Caco-2 (cell line): ENCODE measurements at regions not wholly inside any gene's neighbourhood (a gene's known extent, or its start where the extent isn't known, plus 50 kb on each side); places are given as distances from the start of the nearest gene placed in this dataset.

Experiments
- BruUV-seq: library from RNA; stranded (reverse); fragments of 400-500 nt; replicated peaks from 2 replicates; lab custom pipeline; 2021; lab: Mats Ljungman, UMichigan
- CTCF ChIA-PET: fragments of 300-600 bp; sonication (Branson Sonifier 250); formaldehyde crosslinking; loops from one replicate; lab custom pipeline; 2022; ENCODE audit warnings: antibody characterized with exemption; lab: Charles Lee
- POLR2A ChIA-PET: fragments of 300-600 bp; sonication (Branson Sonifier 250); formaldehyde crosslinking; loops from one replicate; lab custom pipeline; 2022; ENCODE audit warnings: antibody characterized with exemption; lab: Charles Lee
- DNase-seq, 2 experiments: peaks; one replicate each; pipeline versions ENCODE4 v3.0.0 to v3.0.0-alpha.2; 2020 to 2022
- H3K27me3 ChIP-seq: replicated peaks from 2 replicates; pipeline ENCODE4 v1.6.0; 2011; ENCODE audit warnings: low read length; ENCODE audit not compliant: control insufficient read depth, insufficient read depth
- H3K36me3 ChIP-seq: 2 replicates; pipeline ENCODE4 v1.5.1; 2011; ENCODE audit warnings: low read length; ENCODE audit not compliant: control insufficient read depth, insufficient read depth
- H3K4me1 ChIP-seq: fragments of 250-450 bp; sonication (Bioruptor Pico); 2 replicates; pipeline ENCODE4 v1.5.1; 2020; ENCODE audit warnings: mild to moderate bottlenecking
- H3K4me3 ChIP-seq: 2 replicates; pipeline ENCODE4 v1.5.1; 2011; ENCODE audit warnings: low read depth, mild to moderate bottlenecking, control low read depth, low read length
- H3K9me3 ChIP-seq: fragments of 250-450 bp; sonication (Bioruptor Pico); 2 replicates; pipeline ENCODE4 v1.5.1; 2020; ENCODE audit warnings: mild to moderate bottlenecking, moderate library complexity
- H3K27ac Mint-ChIP-seq: one replicate; pipeline ENCODE4 v1.8.0; 2022; ENCODE audit warnings: mixed read lengths; ENCODE audit not compliant: unreplicated experiment
- H3K27me3 Mint-ChIP-seq: one replicate; pipeline ENCODE4 v1.8.0; 2022; ENCODE audit warnings: mixed read lengths; ENCODE audit not compliant: insufficient read depth, unreplicated experiment
- H3K36me3 Mint-ChIP-seq: one replicate; pipeline ENCODE4 v1.8.0; 2022; ENCODE audit warnings: mild to moderate bottlenecking, mixed read lengths; ENCODE audit not compliant: insufficient read depth, unreplicated experiment
- H3K4me1 Mint-ChIP-seq: one replicate; pipeline ENCODE4 v1.8.0; 2022; ENCODE audit warnings: low read depth, mixed read lengths; ENCODE audit not compliant: unreplicated experiment
- H3K4me3 Mint-ChIP-seq: one replicate; pipeline ENCODE4 v1.8.0; 2022; ENCODE audit warnings: mild to moderate bottlenecking, moderate library complexity, mixed read lengths; ENCODE audit not compliant: unreplicated experiment
- H3K9me3 Mint-ChIP-seq: one replicate; pipeline ENCODE4 v1.8.0; 2022; ENCODE audit warnings: mixed read lengths; ENCODE audit not compliant: unreplicated experiment
- intact Hi-C: fragments of 100-400 bp; cut with micrococcal nuclease; formaldehyde crosslinking; loops from one replicate; pipeline ENCODE4 v1.10.0; 2022; ENCODE audit not compliant: unreplicated experiment
- TF ChIP-seq, protein P1 (sequence below), 2 experiments: fragments of 200-600 bp in 1 of 2; IDR thresholded peaks; 1 replicate in 1 of 2; 2 replicates in 1 of 2; pipeline versions ENCODE4 v1.5.1 to v1.8.0; 2011 to 2022; ENCODE audit warnings: antibody characterized with exemption in 1 of 2, control low read depth in 1 of 2, inconsistent platforms in 1 of 2, low read depth in 1 of 2, low read length in 1 of 2, mild to moderate bottlenecking in 1 of 2, moderate library complexity in 1 of 2; ENCODE audit not compliant: insufficient read depth in 1 of 2, severe bottlenecking in 1 of 2, unreplicated experiment in 1 of 2

DNA sequence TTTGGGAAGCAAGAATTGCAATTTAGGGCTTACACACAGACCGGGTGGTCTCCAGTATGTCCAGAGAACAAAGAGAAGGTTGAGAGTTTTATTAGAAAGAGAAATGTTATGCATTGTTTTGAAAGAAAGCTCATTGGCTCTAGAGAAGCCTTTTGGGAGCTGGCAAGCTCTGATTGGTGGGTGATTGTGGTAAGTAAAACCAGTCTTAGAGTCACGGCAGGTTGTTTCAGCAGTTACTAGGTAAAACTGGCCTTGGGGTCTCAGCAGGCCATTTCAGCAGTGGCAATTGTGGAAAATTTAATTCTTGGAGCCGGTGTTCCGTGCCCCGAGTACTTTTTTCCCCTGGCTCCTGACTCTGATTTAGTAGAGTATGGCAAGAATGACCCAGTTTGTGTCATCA is 78.1 kb downstream of the MRPL46 start:
- peaks cover 12% of the 10 kb centered on the region for H3K4me1 Mint-ChIP-seq
- Histone ChIP-seq H3K4me1 (peaks cover 15% of the 10 kb centered on the region), H3K9me3 (no peaks in the 10 kb centered on the region; the same call in 1 of the 2 replicates), H3K36me3 (no peaks in the 10 kb centered on the region), H3K27me3 (no peaks in the 10 kb centered on the region), H3K4me3 (no peak overlapping the region)
- TF ChIP-seq, protein P1, sequence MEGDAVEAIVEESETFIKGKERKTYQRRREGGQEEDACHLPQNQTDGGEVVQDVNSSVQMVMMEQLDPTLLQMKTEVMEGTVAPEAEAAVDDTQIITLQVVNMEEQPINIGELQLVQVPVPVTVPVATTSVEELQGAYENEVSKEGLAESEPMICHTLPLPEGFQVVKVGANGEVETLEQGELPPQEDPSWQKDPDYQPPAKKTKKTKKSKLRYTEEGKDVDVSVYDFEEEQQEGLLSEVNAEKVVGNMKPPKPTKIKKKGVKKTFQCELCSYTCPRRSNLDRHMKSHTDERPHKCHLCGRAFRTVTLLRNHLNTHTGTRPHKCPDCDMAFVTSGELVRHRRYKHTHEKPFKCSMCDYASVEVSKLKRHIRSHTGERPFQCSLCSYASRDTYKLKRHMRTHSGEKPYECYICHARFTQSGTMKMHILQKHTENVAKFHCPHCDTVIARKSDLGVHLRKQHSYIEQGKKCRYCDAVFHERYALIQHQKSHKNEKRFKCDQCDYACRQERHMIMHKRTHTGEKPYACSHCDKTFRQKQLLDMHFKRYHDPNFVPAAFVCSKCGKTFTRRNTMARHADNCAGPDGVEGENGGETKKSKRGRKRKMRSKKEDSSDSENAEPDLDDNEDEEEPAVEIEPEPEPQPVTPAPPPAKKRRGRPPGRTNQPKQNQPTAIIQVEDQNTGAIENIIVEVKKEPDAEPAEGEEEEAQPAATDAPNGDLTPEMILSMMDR (IDR thresholded peaks at IDR 0.05; ENCODE audit: insufficient read depth in 1 of 2, low read depth in 1 of 2, low read length in 1 of 2, severe bottlenecking in 1 of 2, unreplicated experiment in 1 of 2): no peak
- POLR2A ChIA-PET: no interaction called here
- CTCF ChIA-PET: interaction anchor here (0.6 to 1.0 kb wide), 3 partner anchors 8 to 78 kb away, joined by 3 read pairs; partner anchors contain the start of genes MRPL46 and MRPS11
- peak in 1 of 2 experiments; percentile 12 for DNase-seq
- H3K27me3 Mint-ChIP-seq: peaks cover 3% of the 10 kb centered on the region
- no peaks in the 10 kb centered on the region for H3K36me3 Mint-ChIP-seq
- H3K4me3 Mint-ChIP-seq: no peak overlapping the region
- no peaks in the 10 kb centered on the region for H3K9me3 Mint-ChIP-seq
- H3K27ac Mint-ChIP-seq: no peak overlapping the region
- intact Hi-C loops: no loop called here
- BruUV-seq: no TSS peak

DNA sequence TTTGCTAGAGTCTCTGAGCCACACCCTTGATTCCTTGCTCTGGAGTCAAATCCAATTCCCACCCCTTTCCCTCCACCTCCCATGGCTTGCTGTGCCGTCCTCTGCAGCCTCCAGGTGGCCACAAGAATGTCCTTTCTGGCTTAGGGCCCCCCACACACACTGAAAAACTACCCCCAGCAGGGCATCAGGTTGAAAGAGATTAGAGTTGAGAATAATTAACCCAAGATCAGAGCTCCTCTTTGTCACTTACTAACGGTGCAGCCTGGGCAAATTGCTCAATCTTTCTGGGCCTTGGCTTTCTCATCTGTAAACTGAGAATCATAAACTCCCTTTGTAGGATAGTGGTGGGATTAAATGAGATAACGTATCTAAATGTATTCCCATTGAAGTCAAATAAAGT is 78.5 kb downstream of the MRPL46 start:
- H3K27me3 ChIP-seq: no peaks in the 10 kb centered on the region
- H3K27ac Mint-ChIP-seq: no peak overlapping the region
- no TSS peak for BruUV-seq
- no peaks in the 10 kb centered on the region for H3K36me3 Mint-ChIP-seq
- POLR2A ChIA-PET: no interaction called here
- H3K4me1 Mint-ChIP-seq: peaks cover 12% of the 10 kb centered on the region
- CTCF ChIA-PET: interaction anchor here (0.6 to 1.0 kb wide), 3 partner anchors 9 to 79 kb away, joined by 3 read pairs; partner anchors contain the start of genes MRPL46 and MRPS11
- H3K9me3 Mint-ChIP-seq: no peaks in the 10 kb centered on the region
- no peaks in the 10 kb centered on the region for H3K36me3 ChIP-seq
- no peak overlapping the region for H3K4me3 ChIP-seq
- H3K4me1 ChIP-seq: peaks cover 15% of the 10 kb centered on the region
- TF ChIP-seq, protein P1 (IDR thresholded peaks at IDR 0.05; ENCODE audit: insufficient read depth in 1 of 2, low read depth in 1 of 2, low read length in 1 of 2, severe bottlenecking in 1 of 2, unreplicated experiment in 1 of 2): no peak
- peaks cover 3% of the 10 kb centered on the region for H3K27me3 Mint-ChIP-seq
- intact Hi-C loops: loop anchor here (1.0 kb wide), 2 partner anchors 8 to 62 kb away; no protein-coding TSS in a partner anchor
- H3K4me3 Mint-ChIP-seq: no peak overlapping the region
- H3K9me3 ChIP-seq: no peaks in the 10 kb centered on the region; the same call in 1 of the 2 replicates
- DNase-seq: peak; percentile 63 to 79

DNA sequence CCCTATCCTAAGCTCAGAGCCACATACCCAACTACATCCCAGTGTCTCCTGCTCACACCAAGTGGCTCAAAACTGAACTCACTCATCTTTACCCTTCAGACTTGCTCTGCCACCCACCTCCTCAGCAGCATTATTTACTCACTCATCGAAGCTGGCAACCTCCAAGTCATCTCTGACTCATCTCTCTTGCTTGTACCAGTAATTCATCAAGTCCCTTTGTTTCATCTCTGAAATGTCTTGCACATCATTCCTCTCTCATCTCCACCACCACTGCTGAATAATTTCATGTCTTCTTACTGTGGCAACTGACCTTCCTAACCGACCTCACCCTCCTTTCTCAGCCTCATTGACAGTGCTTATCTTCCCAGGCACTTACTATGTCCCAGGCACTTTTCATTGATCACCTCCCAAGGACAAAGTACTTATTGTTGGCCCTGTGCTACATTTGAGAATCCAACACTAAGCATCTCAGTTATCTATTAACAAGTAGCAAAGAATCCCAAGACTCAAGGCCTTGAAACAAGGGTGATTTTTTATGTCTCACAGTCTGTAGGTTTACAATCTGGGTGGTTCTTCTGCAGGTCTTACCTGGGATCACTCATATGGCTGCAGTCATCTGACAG is 82.0 kb downstream of the MRPL46 start:
- H3K4me3 ChIP-seq: no peak overlapping the region
- peaks cover 3% of the 10 kb centered on the region for H3K27me3 Mint-ChIP-seq
- H3K36me3 Mint-ChIP-seq: no peaks in the 10 kb centered on the region
- intact Hi-C loops: no loop called here
- CTCF ChIA-PET: no interaction called here
- H3K9me3 Mint-ChIP-seq: no peaks in the 10 kb centered on the region
- no peak overlapping the region for H3K4me3 Mint-ChIP-seq
- H3K9me3 ChIP-seq: no peaks in the 10 kb centered on the region; the same call in 1 of the 2 replicates
- H3K27me3 ChIP-seq: no peaks in the 10 kb centered on the region
- POLR2A ChIA-PET: no interaction called here
- TF ChIP-seq, protein P1 (IDR thresholded peaks at IDR 0.05; ENCODE audit: insufficient read depth in 1 of 2, low read depth in 1 of 2, low read length in 1 of 2, severe bottlenecking in 1 of 2, unreplicated experiment in 1 of 2): no peak
- no peaks in the 10 kb centered on the region for H3K36me3 ChIP-seq
- no TSS peak for BruUV-seq
- peak overlapping the region; percentile 8 for H3K27ac Mint-ChIP-seq
- DNase-seq: no peak
- peaks cover 12% of the 10 kb centered on the region for H3K4me1 Mint-ChIP-seq
- peaks cover 15% of the 10 kb centered on the region for H3K4me1 ChIP-seq
